ENCODE measurements at regions not wholly inside any gene's neighbourhood (a gene's known extent, or its start where the extent isn't known, plus 50 kb on each side); places are given as distances from the start of the nearest gene placed in this dataset.

GRCh38 chr11:37343290-37343689 lies 745.3 kb upstream of the RAG2 start:
- BruUV-seq (replicated peaks), result no TSS peak
- DNase-seq, result no peak
- Mint-ChIP-seq H3K36me3 (ENCODE audit: insufficient read depth, unreplicated experiment) (no peaks in the 10 kb centered on the region), H3K4me1 (ENCODE audit: low read depth, unreplicated experiment) (no peaks in the 10 kb centered on the region), H3K4me3 (ENCODE audit: low read depth, unreplicated experiment) (no peak overlapping the region), H3K27ac (ENCODE audit: unreplicated experiment) (no peak overlapping the region), H3K27me3 (ENCODE audit: unreplicated experiment) (no peaks in the 10 kb centered on the region), H3K9me3 (ENCODE audit: low read depth, unreplicated experiment) (no peaks in the 10 kb centered on the region)
- CTCF ChIA-PET, result no interaction called here
- no peak for TF ChIP-seq CTCF (IDR thresholded peaks at IDR 0.05; ENCODE audit: unreplicated experiment)
- intact Hi-C loops (cut with micrococcal nuclease; ENCODE audit: unreplicated experiment), result no loop called here

- BruUV-seq (replicated peaks), result no TSS peak
- Mint-ChIP-seq H3K9me3 (ENCODE audit: low read depth, unreplicated experiment) (no peaks in the 10 kb centered on the region), H3K4me1 (ENCODE audit: low read depth, unreplicated experiment) (no peaks in the 10 kb centered on the region), H3K27ac (ENCODE audit: unreplicated experiment) (no peak overlapping the region), H3K27me3 (ENCODE audit: unreplicated experiment) (no peaks in the 10 kb centered on the region), H3K4me3 (ENCODE audit: low read depth, unreplicated experiment) (no peak overlapping the region), H3K36me3 (ENCODE audit: insufficient read depth, unreplicated experiment) (no peaks in the 10 kb centered on the region)
- DNase-seq, result no peak
- intact Hi-C loops (cut with micrococcal nuclease; ENCODE audit: unreplicated experiment), result no loop called here
- CTCF ChIA-PET, result interaction anchor here (0.7 kb wide), 1 partner anchor 178 kb away, joined by 3 read pairs; no protein-coding TSS in a partner anchor
- TF ChIP-seq CTCF (IDR thresholded peaks at IDR 0.05; ENCODE audit: unreplicated experiment), result no peak
These were observed 738.4 kb upstream of the RAG2 start for GRCh38 chr11:37336401-37336800.

GRCh38 chr11:37333345-37333744 lies 735.3 kb upstream of the RAG2 start:
- CTCF ChIA-PET, result no interaction called here
- H3K27ac Mint-ChIP-seq (ENCODE audit: unreplicated experiment), result no peak overlapping the region
- no peak for TF ChIP-seq CTCF (IDR thresholded peaks at IDR 0.05; ENCODE audit: unreplicated experiment)
- intact Hi-C loops (cut with micrococcal nuclease; ENCODE audit: unreplicated experiment), result no loop called here
- no peak overlapping the region for H3K4me3 Mint-ChIP-seq (ENCODE audit: low read depth, unreplicated experiment)
- no peaks in the 10 kb centered on the region for H3K4me1 Mint-ChIP-seq (ENCODE audit: low read depth, unreplicated experiment)
- no peaks in the 10 kb centered on the region for H3K27me3 Mint-ChIP-seq (ENCODE audit: unreplicated experiment)
- DNase-seq, result no peak
- peaks cover 7% of the 10 kb centered on the region for H3K9me3 Mint-ChIP-seq (ENCODE audit: low read depth, unreplicated experiment)
- H3K36me3 Mint-ChIP-seq (ENCODE audit: insufficient read depth, unreplicated experiment), result no peaks in the 10 kb centered on the region
- BruUV-seq (replicated peaks), result no TSS peak

DNA sequence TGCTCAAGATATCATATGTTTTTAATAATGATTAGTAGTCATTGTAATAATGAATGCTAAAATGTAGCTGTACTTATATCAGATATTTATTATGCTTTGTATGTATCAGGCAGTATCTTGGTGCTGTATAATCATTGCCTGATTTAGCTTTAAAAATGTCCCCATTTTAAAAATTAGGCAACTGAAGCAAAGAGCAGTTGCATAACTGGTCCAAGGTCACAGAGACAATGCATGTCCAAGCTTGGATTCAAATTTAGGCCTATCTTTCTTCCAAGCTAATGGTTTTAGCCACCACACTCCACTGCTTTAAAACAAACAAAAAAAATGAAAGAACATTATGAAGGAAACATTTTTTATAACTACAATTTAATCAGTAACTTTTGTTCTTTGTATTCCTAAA lies 725.8 kb upstream of the RAG2 start:
- TF ChIP-seq CTCF (IDR thresholded peaks at IDR 0.05; ENCODE audit: unreplicated experiment), result no peak
- Mint-ChIP-seq H3K27me3 (ENCODE audit: unreplicated experiment) (no peaks in the 10 kb centered on the region), H3K4me3 (ENCODE audit: low read depth, unreplicated experiment) (no peak overlapping the region), H3K27ac (ENCODE audit: unreplicated experiment) (no peak overlapping the region), H3K4me1 (ENCODE audit: low read depth, unreplicated experiment) (peaks cover 40% of the 10 kb centered on the region), H3K36me3 (ENCODE audit: insufficient read depth, unreplicated experiment) (no peaks in the 10 kb centered on the region), H3K9me3 (ENCODE audit: low read depth, unreplicated experiment) (peaks cover 2% of the 10 kb centered on the region)
- no peak for DNase-seq
- CTCF ChIA-PET, result no interaction called here
- no TSS peak for BruUV-seq (replicated peaks)
- intact Hi-C loops (cut with micrococcal nuclease; ENCODE audit: unreplicated experiment), result loop anchor here (10.0 kb wide), 1 partner anchor 181 kb away; no protein-coding TSS in a partner anchor

Data from Calu3 (cell line).